Adrenal gland (tissue), 5 donors: ENCODE measurements at regions not wholly inside any gene's neighbourhood (a gene's known extent, or its start where the extent isn't known, plus 50 kb on each side); places are given as distances from the start of the nearest gene placed in this dataset.

Experiments used
- POLR2A ChIP-seq, 2 donors: fragments of 450-650 bp; IDR thresholded peaks; one replicate each; pipeline ENCODE4 v1.6.1; 2017; ENCODE audit warnings: antibody characterized with exemption in 2 of 2, mild to moderate bottlenecking in 2 of 2, moderate library complexity in 1 of 2
- TF ChIP-seq, protein P1 (sequence below), 6 experiments: fragments of 450-650 bp in 4 of 6; fragments of 200-600 bp in 2 of 6; sonication (generic) in 1 of 6; IDR thresholded peaks; 1 replicate in 5 of 6; 2 replicates in 1 of 6; pipeline versions ENCODE4 v1.5.1 to v1.8.0; 2016 to 2021; ENCODE audit warnings: antibody characterized with exemption in 6 of 6, mild to moderate bottlenecking in 2 of 6, moderate library complexity in 1 of 6
- donor health status: DM: no; HTN: no; CAD: no.

GRCh38 chr12:108399514-108399913 lies 60.4 kb upstream of the CMKLR1 start:
- TF ChIP-seq, protein P1, sequence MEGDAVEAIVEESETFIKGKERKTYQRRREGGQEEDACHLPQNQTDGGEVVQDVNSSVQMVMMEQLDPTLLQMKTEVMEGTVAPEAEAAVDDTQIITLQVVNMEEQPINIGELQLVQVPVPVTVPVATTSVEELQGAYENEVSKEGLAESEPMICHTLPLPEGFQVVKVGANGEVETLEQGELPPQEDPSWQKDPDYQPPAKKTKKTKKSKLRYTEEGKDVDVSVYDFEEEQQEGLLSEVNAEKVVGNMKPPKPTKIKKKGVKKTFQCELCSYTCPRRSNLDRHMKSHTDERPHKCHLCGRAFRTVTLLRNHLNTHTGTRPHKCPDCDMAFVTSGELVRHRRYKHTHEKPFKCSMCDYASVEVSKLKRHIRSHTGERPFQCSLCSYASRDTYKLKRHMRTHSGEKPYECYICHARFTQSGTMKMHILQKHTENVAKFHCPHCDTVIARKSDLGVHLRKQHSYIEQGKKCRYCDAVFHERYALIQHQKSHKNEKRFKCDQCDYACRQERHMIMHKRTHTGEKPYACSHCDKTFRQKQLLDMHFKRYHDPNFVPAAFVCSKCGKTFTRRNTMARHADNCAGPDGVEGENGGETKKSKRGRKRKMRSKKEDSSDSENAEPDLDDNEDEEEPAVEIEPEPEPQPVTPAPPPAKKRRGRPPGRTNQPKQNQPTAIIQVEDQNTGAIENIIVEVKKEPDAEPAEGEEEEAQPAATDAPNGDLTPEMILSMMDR (IDR thresholded peaks at IDR 0.05): no peak
- no peak for TF ChIP-seq POLR2A (IDR thresholded peaks at IDR 0.05)
